HCT116 (cell line): ENCODE measurements at regions not wholly inside any gene's neighbourhood (a gene's known extent, or its start where the extent isn't known, plus 50 kb on each side); places are given as distances from the start of the nearest gene placed in this dataset.

Source experiments
- ATAC-seq: fragments of 200-7000 bp; cut with Tn5 transposase; 2 replicates; pipeline ENCODE4 v1.9.1; 2020; ENCODE audit warnings: mild to moderate bottlenecking, moderate library complexity
- BruUV-seq: library from RNA; stranded (reverse); fragments of 400-500 nt; replicated peaks from 2 replicates; lab custom pipeline; 2021; lab: Mats Ljungman, UMichigan
- CTCF ChIA-PET: fragments of 300-600 bp; sonication (Branson Sonifier 250); formaldehyde crosslinking; loops from one replicate; lab custom pipeline; 2021; ENCODE audit warnings: antibody characterized with exemption; lab: Charles Lee
- POLR2A ChIA-PET: fragments of 300-600, 350-600 bp; sonication (Branson Sonifier 250); formaldehyde crosslinking; loops from one replicate; lab custom pipeline; 2021; ENCODE audit warnings: antibody characterized with exemption; lab: Charles Lee
- RAD21 ChIA-PET, 2 experiments: fragments of 300-600 bp; sonication (Branson Sonifier 250); formaldehyde crosslinking; loops; one replicate each; lab custom pipeline; 2023; ENCODE audit warnings: low total read pairs in 2 of 2; ENCODE audit not compliant: uncharacterized antibody in 2 of 2, unreplicated experiment in 2 of 2, low non-redundant PET in 1 of 2; lab: Charles Lee
- DNase-seq: peaks from one replicate; pipeline ENCODE4 v3.0.0-alpha.2; 2010; ENCODE audit warnings: low read depth, low spot score
- H2AFZ ChIP-seq: fragments of 200-600 bp; shearing (Covaris generic), sonication (generic); 2 replicates; pipeline ENCODE4 v1.6.1; 2017; ENCODE audit warnings: low read depth, mixed run types, mixed read lengths, antibody characterized with exemption, low read length; ENCODE audit not compliant: poor library complexity, severe bottlenecking
- H3K27ac ChIP-seq: 2 replicates; pipeline ENCODE4 v1.5.1; 2012; ENCODE audit warnings: low read depth, low read length
- H3K27me3 ChIP-seq: fragments of 200-600 bp; sonication (generic); 2 replicates; pipeline ENCODE4 v1.6.1; 2016; ENCODE audit warnings: mixed run types, low read length, mixed read lengths; ENCODE audit not compliant: insufficient read depth
- H3K36me3 ChIP-seq, 2 experiments: fragments of 200-500 bp in 1 of 2; fragments of 200-600 bp in 1 of 2; sonication (Bioruptor generic) in 1 of 2; sonication (generic) in 1 of 2; 2 replicates each; pipeline versions ENCODE4 v1.5.1 to v1.6.1; 2014 to 2016; ENCODE audit warnings: low read length in 2 of 2, inconsistent platforms in 1 of 2, mixed read lengths in 1 of 2, mixed run types in 1 of 2; ENCODE audit not compliant: insufficient read depth in 2 of 2, control insufficient read depth in 1 of 2
- H3K4me1 ChIP-seq, 2 experiments: fragments of 200-600 bp in 1 of 2; sonication (generic) in 1 of 2; 2 replicates each; pipeline versions ENCODE4 v1.5.1 to v1.6.1; 2012 to 2017; ENCODE audit warnings: low read length in 2 of 2, inconsistent platforms in 1 of 2, mild to moderate bottlenecking in 1 of 2, mixed read lengths in 1 of 2, mixed run types in 1 of 2, moderate library complexity in 1 of 2; ENCODE audit not compliant: insufficient read depth in 2 of 2, control insufficient read depth in 1 of 2
- H3K4me2 ChIP-seq: fragments of 200-600 bp; sonication (generic); 2 replicates; pipeline ENCODE4 v1.6.1; 2017; ENCODE audit warnings: mixed run types, low read length, mixed read lengths
- H3K4me3 ChIP-seq, 2 experiments: fragments of 200-600 bp in 1 of 2; sonication (generic) in 1 of 2; replicated peaks in 1 of 2; 2 replicates each; pipeline ENCODE4 v1.5.1; 2011 to 2016; ENCODE audit warnings: low read length in 2 of 2, control low read depth in 1 of 2, low read depth in 1 of 2, mild to moderate bottlenecking in 1 of 2, mixed read lengths in 1 of 2, mixed run types in 1 of 2
- H3K79me2 ChIP-seq: fragments of 200-600 bp; sonication (generic); 2 replicates; pipeline ENCODE4 v1.6.1; 2017; ENCODE audit warnings: mild to moderate bottlenecking, mixed run types, low read length, moderate library complexity, mixed read lengths; ENCODE audit not compliant: insufficient read depth
- H3K9ac ChIP-seq: fragments of 200-600 bp; sonication (generic); 2 replicates; pipeline ENCODE4 v1.6.1; 2016; ENCODE audit warnings: low read length, mixed read lengths
- H3K9me2 ChIP-seq: fragments of 200-600 bp; sonication (generic), shearing (Covaris generic); 2 replicates; pipeline ENCODE4 v1.6.1; 2017; ENCODE audit warnings: mixed run types, mild to moderate bottlenecking, moderate library complexity; ENCODE audit not compliant: insufficient read depth
- H3K9me3 ChIP-seq, 2 experiments: fragments of 200-500 bp in 1 of 2; fragments of 200-600 bp in 1 of 2; sonication (Bioruptor generic) in 1 of 2; sonication (generic) in 1 of 2; 2 replicates each; pipeline ENCODE4 v1.6.1; 2014 to 2017; ENCODE audit warnings: low read length in 2 of 2, mixed read lengths in 2 of 2, inconsistent platforms in 1 of 2, low read depth in 1 of 2, mild to moderate bottlenecking in 1 of 2, mixed run types in 1 of 2, moderate library complexity in 1 of 2; ENCODE audit not compliant: control insufficient read depth in 1 of 2, insufficient read depth in 1 of 2
- H4K20me1 ChIP-seq: fragments of 200-600 bp; sonication (generic), shearing (Covaris generic); 2 replicates; pipeline ENCODE4 v1.6.1; 2017; ENCODE audit warnings: mixed run types, mild to moderate bottlenecking, moderate library complexity; ENCODE audit not compliant: insufficient read depth
- CBX3 ChIP-seq: IDR thresholded peaks from 2 replicates; pipeline ENCODE4 v1.6.1; 2012; ENCODE audit warnings: low read depth
- CEBPB ChIP-seq: IDR thresholded peaks from 2 replicates; pipeline ENCODE4 v1.6.1; 2012; ENCODE audit warnings: low read depth
- EGR1 ChIP-seq: IDR thresholded peaks from 2 replicates; pipeline ENCODE4 v1.6.1; 2012; ENCODE audit warnings: low read depth
- ELF1 ChIP-seq: IDR thresholded peaks from 2 replicates; pipeline ENCODE4 v1.6.1; 2012; ENCODE audit warnings: low read depth, borderline replicate concordance
- FOSL1 ChIP-seq: IDR thresholded peaks from 2 replicates; pipeline ENCODE4 v1.6.1; 2012; ENCODE audit warnings: low read depth
- JUND ChIP-seq: IDR thresholded peaks from 2 replicates; pipeline ENCODE4 v1.6.1; 2012
- POLR2A ChIP-seq: IDR thresholded peaks from 2 replicates; pipeline ENCODE4 v1.7.0; 2011; ENCODE audit warnings: borderline replicate concordance; ENCODE audit not compliant: insufficient read depth, insufficient read length; ENCODE audit errors: extremely low read depth
- SRF ChIP-seq: IDR thresholded peaks from 2 replicates; pipeline ENCODE4 v1.6.1; 2012; ENCODE audit warnings: low read depth
- TCF7L2 ChIP-seq: IDR thresholded peaks from 2 replicates; pipeline ENCODE4 v1.7.0; 2011; ENCODE audit warnings: borderline replicate concordance, inconsistent platforms; ENCODE audit not compliant: insufficient read depth, insufficient read length; ENCODE audit errors: extremely low read depth
- ZFX ChIP-seq: fragments of 450-650 bp; IDR thresholded peaks from 2 replicates; pipeline ENCODE4 v1.6.1; 2017
- intact Hi-C: fragments of 100-400 bp; cut with micrococcal nuclease; formaldehyde crosslinking; loops from 2 replicates; pipeline ENCODE4 v1.10.0; 2022
- TF ChIP-seq, protein P1 (sequence below): IDR thresholded peaks from 2 replicates; pipeline ENCODE4 v1.6.1; 2012; ENCODE audit warnings: low read depth
- TF ChIP-seq, protein P2 (sequence below): IDR thresholded peaks from 2 replicates; pipeline ENCODE4 v1.6.1; 2012
- TF ChIP-seq, protein P3 (sequence below): IDR thresholded peaks from 2 replicates; pipeline ENCODE4 v1.6.1; 2012

DNA sequence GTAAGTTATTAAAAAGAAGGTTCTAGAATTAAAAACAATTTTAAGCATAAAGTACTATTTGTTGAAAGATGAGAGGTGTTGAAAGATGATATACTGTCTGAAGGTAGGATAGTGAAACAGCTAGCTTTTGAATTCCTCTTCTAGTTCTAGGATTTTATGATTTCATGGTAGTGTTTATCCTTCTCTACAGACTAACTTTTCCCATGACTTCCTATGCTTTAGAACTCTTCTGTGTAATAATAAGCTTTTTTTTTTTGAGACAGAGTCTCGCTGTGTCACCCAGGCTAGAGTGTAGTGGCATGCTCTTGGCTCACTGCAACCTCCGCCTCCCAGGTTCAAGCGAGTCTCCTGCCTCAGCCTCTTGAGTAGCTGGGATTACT, 96.0 kb upstream of the NUDT6 start:
- ATAC-seq (no peak), DNase-seq (no peak)
- no peaks in the 10 kb centered on the region for H3K27me3 ChIP-seq
- H3K27ac ChIP-seq = no peak overlapping the region
- intact Hi-C loops = no loop called here
- H3K4me3 ChIP-seq = no peak overlapping the region
- ChIA-PET CTCF (no interaction called here), RAD21 (no interaction called here), POLR2A (no interaction called here)
- no peak overlapping the region for H2AFZ ChIP-seq
- no TSS peak for BruUV-seq
- H3K4me2 ChIP-seq = no peak overlapping the region
- no peaks in the 10 kb centered on the region for H3K9me3 ChIP-seq
- TF ChIP-seq EGR1 (no peak), SRF (no peak), CEBPB (no peak), POLR2A (no peak)
- TF ChIP-seq, protein P1, sequence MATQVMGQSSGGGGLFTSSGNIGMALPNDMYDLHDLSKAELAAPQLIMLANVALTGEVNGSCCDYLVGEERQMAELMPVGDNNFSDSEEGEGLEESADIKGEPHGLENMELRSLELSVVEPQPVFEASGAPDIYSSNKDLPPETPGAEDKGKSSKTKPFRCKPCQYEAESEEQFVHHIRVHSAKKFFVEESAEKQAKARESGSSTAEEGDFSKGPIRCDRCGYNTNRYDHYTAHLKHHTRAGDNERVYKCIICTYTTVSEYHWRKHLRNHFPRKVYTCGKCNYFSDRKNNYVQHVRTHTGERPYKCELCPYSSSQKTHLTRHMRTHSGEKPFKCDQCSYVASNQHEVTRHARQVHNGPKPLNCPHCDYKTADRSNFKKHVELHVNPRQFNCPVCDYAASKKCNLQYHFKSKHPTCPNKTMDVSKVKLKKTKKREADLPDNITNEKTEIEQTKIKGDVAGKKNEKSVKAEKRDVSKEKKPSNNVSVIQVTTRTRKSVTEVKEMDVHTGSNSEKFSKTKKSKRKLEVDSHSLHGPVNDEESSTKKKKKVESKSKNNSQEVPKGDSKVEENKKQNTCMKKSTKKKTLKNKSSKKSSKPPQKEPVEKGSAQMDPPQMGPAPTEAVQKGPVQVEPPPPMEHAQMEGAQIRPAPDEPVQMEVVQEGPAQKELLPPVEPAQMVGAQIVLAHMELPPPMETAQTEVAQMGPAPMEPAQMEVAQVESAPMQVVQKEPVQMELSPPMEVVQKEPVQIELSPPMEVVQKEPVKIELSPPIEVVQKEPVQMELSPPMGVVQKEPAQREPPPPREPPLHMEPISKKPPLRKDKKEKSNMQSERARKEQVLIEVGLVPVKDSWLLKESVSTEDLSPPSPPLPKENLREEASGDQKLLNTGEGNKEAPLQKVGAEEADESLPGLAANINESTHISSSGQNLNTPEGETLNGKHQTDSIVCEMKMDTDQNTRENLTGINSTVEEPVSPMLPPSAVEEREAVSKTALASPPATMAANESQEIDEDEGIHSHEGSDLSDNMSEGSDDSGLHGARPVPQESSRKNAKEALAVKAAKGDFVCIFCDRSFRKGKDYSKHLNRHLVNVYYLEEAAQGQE = no peak
- H3K9ac ChIP-seq = no peak overlapping the region
- no peaks in the 10 kb centered on the region for H3K4me1 ChIP-seq
- no peaks in the 10 kb centered on the region for H3K36me3 ChIP-seq
- H4K20me1 ChIP-seq = no peaks in the 10 kb centered on the region
- no peaks in the 10 kb centered on the region for H3K9me2 ChIP-seq
- H3K79me2 ChIP-seq = no peaks in the 10 kb centered on the region

DNA sequence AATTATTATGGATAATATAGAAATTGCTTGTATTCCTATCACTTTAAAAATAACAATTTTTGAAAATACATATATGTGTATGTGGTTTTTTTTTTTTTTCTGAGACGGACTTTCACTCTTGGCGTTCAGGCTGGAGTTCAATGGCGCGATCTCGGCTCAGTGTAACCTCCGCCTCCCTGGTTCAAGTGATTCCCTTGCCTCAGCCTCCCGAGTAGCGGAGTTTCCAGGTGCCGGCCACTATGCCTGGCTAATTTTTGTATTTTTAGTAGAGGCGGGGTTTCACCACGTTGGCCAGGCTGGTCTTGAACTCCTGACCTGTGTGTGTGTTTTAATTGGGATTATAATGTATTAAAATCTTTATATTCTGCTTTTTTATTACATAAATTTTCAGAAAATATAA, 97.9 kb upstream of the NUDT6 start:
- ATAC-seq = no peak
- no peaks in the 10 kb centered on the region for H3K36me3 ChIP-seq
- no peak overlapping the region for H3K4me3 ChIP-seq
- no peaks in the 10 kb centered on the region for H3K27me3 ChIP-seq
- no peak overlapping the region for H3K9ac ChIP-seq
- DNase-seq = no peak
- ChIA-PET CTCF (no interaction called here), POLR2A (no interaction called here), RAD21 (no interaction called here)
- no peaks in the 10 kb centered on the region for H3K9me3 ChIP-seq
- no peaks in the 10 kb centered on the region for H3K4me1 ChIP-seq
- no TSS peak for BruUV-seq
- no peaks in the 10 kb centered on the region; the same call in 1 of the 2 replicates for H4K20me1 ChIP-seq
- no peak overlapping the region for H3K4me2 ChIP-seq
- intact Hi-C loops = no loop called here
- no peak overlapping the region for H2AFZ ChIP-seq
- TF ChIP-seq JUND = no peak
- TF ChIP-seq ELF1 = no peak
- no peak for TF ChIP-seq ZFX
- no peak for TF ChIP-seq CBX3
- TF ChIP-seq, protein P2, sequence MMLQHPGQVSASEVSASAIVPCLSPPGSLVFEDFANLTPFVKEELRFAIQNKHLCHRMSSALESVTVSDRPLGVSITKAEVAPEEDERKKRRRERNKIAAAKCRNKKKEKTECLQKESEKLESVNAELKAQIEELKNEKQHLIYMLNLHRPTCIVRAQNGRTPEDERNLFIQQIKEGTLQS = no peak
- no peak for TF ChIP-seq SRF
- TF ChIP-seq, protein P1 = no peak
- TF ChIP-seq, protein P3, sequence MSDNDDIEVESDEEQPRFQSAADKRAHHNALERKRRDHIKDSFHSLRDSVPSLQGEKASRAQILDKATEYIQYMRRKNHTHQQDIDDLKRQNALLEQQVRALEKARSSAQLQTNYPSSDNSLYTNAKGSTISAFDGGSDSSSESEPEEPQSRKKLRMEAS = no peak
- no peak for TF ChIP-seq CEBPB
- TF ChIP-seq TCF7L2 = no peak
- no peak for TF ChIP-seq FOSL1
- no peak for TF ChIP-seq POLR2A
- H3K79me2 ChIP-seq = no peaks in the 10 kb centered on the region
- no peak overlapping the region for H3K27ac ChIP-seq
- H3K9me2 ChIP-seq = no peaks in the 10 kb centered on the region
